ENCODE measurements at regions not wholly inside any gene's neighbourhood (a gene's known extent, or its start where the extent isn't known, plus 50 kb on each side); places are given as distances from the start of the nearest gene placed in this dataset.

GRCh38 chr16:35570946-35571345, 2111.5 kb downstream of the TP53TG3F start:
- TF ChIP-seq CTCF (conservative IDR thresholded peaks at IDR 0.05; ENCODE audit: low read depth, low read length) (no peak), EZH2phosphoT487 (IDR thresholded peaks at IDR 0.05; ENCODE audit: borderline replicate concordance, low read length) (no peak), EZH2 (IDR thresholded peaks at IDR 0.05; ENCODE audit: low read length, unreplicated experiment) (no peak)

Data from PC-3 (cell line).